CD14-positive monocyte (primary cell): ENCODE measurements at regions not wholly inside any gene's neighbourhood (a gene's known extent, or its start where the extent isn't known, plus 50 kb on each side); places are given as distances from the start of the nearest gene placed in this dataset.
"Not testable (repeated sequence)": the region's sequence is repeated elsewhere in the genome, so short reads cannot be mapped to it uniquely, and the experiment has no call there.

Experiments used
- DNase-seq, 3 donors: peaks; one replicate each; pipeline ENCODE4 v3.0.0-alpha.2; 2011 to 2022
- H2AFZ ChIP-seq: 2 replicates; pipeline ENCODE4 v1.6.0; 2012; ENCODE audit warnings: mild to moderate bottlenecking, low read depth, low read length, inconsistent platforms; ENCODE audit not compliant: insufficient read depth, poor library complexity, severe bottlenecking
- H3K27ac ChIP-seq, 2 donors: 1 replicate in 1 of 2; 2 replicates in 1 of 2; pipeline ENCODE4 v1.5.1; 2012 to 2013; ENCODE audit warnings: low read length in 2 of 2, control low read depth in 1 of 2, inconsistent platforms in 1 of 2, low read depth in 1 of 2, mild to moderate bottlenecking in 1 of 2
- H3K27me3 ChIP-seq, 2 donors: one replicate each; pipeline versions ENCODE4 v1.6.0 to v1.6.1; 2011 to 2013; ENCODE audit warnings: low read length in 2 of 2; ENCODE audit not compliant: control insufficient read depth in 2 of 2, insufficient read depth in 2 of 2
- H3K36me3 ChIP-seq, 2 donors: replicated peaks in 1 of 2; 1 replicate in 1 of 2; 2 replicates in 1 of 2; pipeline versions ENCODE4 v1.5.1 to v1.6.1; 2012 to 2013; ENCODE audit warnings: low read length in 2 of 2, control low read depth in 1 of 2, inconsistent platforms in 1 of 2, mild to moderate bottlenecking in 1 of 2; ENCODE audit not compliant: insufficient read depth in 2 of 2, control insufficient read depth in 1 of 2
- H3K4me1 ChIP-seq, 2 donors: 1 replicate in 1 of 2; 2 replicates in 1 of 2; pipeline versions ENCODE4 v1.5.1 to v1.6.1; 2012 to 2013; ENCODE audit warnings: low read length in 2 of 2, control low read depth in 1 of 2, inconsistent platforms in 1 of 2, mild to moderate bottlenecking in 1 of 2, moderate library complexity in 1 of 2; ENCODE audit not compliant: insufficient read depth in 2 of 2, control insufficient read depth in 1 of 2
- H3K4me2 ChIP-seq: replicated peaks from 2 replicates; pipeline ENCODE3; 2012; ENCODE audit warnings: low read length, moderate library complexity, mild to moderate bottlenecking; ENCODE audit not compliant: poor library complexity, severe bottlenecking; ENCODE audit errors: extremely low read depth
- H3K4me3 ChIP-seq, 3 experiments: fragments of 200-600 bp in 1 of 3; sonication (generic) in 1 of 3; replicated peaks in 1 of 3; 1 replicate in 2 of 3; 2 replicates in 1 of 3; pipeline ENCODE4 v1.5.1; 2011 to 2013; ENCODE audit warnings: low read length in 3 of 3, mild to moderate bottlenecking in 3 of 3, control low read depth in 2 of 3, low read depth in 2 of 3, inconsistent platforms in 1 of 3, moderate library complexity in 1 of 3
- H3K79me2 ChIP-seq: 2 replicates; pipeline ENCODE4 v1.6.0; 2012; ENCODE audit warnings: mild to moderate bottlenecking, control low read depth, inconsistent platforms, low read length, moderate library complexity; ENCODE audit not compliant: insufficient read depth
- H3K9ac ChIP-seq: 2 replicates; pipeline ENCODE4 v1.6.0; 2017; ENCODE audit warnings: low read length, mild to moderate bottlenecking; ENCODE audit not compliant: insufficient read depth, poor library complexity, severe bottlenecking
- H3K9me3 ChIP-seq, 2 donors: replicated peaks in 1 of 2; 1 replicate in 1 of 2; 2 replicates in 1 of 2; pipeline versions ENCODE4 v1.5.1 to v1.6.1; 2012 to 2013; ENCODE audit warnings: low read length in 2 of 2, control low read depth in 1 of 2; ENCODE audit not compliant: control insufficient read depth in 1 of 2, insufficient read depth in 1 of 2
- H4K20me1 ChIP-seq: 2 replicates; pipeline ENCODE4 v1.6.0; 2012; ENCODE audit warnings: mild to moderate bottlenecking, low read length, control low read depth, moderate library complexity; ENCODE audit not compliant: insufficient read depth
- H3K27ac Mint-ChIP-seq, 7 donors: one replicate each; pipeline ENCODE4 v1.8.0; 2020; ENCODE audit warnings: mild to moderate bottlenecking in 7 of 7, mixed read lengths in 7 of 7, moderate library complexity in 6 of 7, inconsistent platforms in 2 of 7
- H3K27me3 Mint-ChIP-seq, 3 donors: one replicate each; pipeline ENCODE4 v1.8.0; 2021 to 2022; ENCODE audit warnings: low read depth in 3 of 3, mild to moderate bottlenecking in 3 of 3, mixed read lengths in 3 of 3, moderate library complexity in 3 of 3, inconsistent platforms in 1 of 3
- H3K36me3 Mint-ChIP-seq, 2 donors: one replicate each; pipeline ENCODE4 v1.8.0; 2020; ENCODE audit warnings: mixed read lengths in 2 of 2, inconsistent platforms in 1 of 2, mild to moderate bottlenecking in 1 of 2
- H3K4me1 Mint-ChIP-seq: one replicate; pipeline ENCODE4 v1.8.0; 2020; ENCODE audit warnings: mild to moderate bottlenecking, mixed read lengths
- H3K4me3 Mint-ChIP-seq, 2 donors: one replicate each; pipeline ENCODE4 v1.8.0; 2020; ENCODE audit warnings: mild to moderate bottlenecking in 2 of 2, mixed read lengths in 2 of 2, moderate library complexity in 1 of 2
- H3K9me3 Mint-ChIP-seq, 7 donors: one replicate each; pipeline ENCODE4 v1.8.0; 2020 to 2022; ENCODE audit warnings: mixed read lengths in 7 of 7, mild to moderate bottlenecking in 6 of 7, moderate library complexity in 6 of 7, inconsistent platforms in 2 of 7
- WGBS: methylation state at CpG from one replicate; pipeline ENCODE4 v1.1.5; 2013; ENCODE audit warnings: missing lambda C conversion rate; ENCODE audit not compliant: insufficient coverage; 5-methylcytosine and 5-hydroxymethylcytosine counted together
- intact Hi-C, 2 donors: fragments of 100-400 bp; cut with micrococcal nuclease; formaldehyde crosslinking; loops; one replicate each; pipeline versions ENCODE4 v1.15.0 to v1.15.1; 2023
- TF ChIP-seq, protein P1 (sequence below): fragments of 200-600 bp; IDR thresholded peaks from one replicate; pipeline ENCODE4 v1.8.0; 2022; ENCODE audit warnings: antibody characterized with exemption, mild to moderate bottlenecking

DNA sequence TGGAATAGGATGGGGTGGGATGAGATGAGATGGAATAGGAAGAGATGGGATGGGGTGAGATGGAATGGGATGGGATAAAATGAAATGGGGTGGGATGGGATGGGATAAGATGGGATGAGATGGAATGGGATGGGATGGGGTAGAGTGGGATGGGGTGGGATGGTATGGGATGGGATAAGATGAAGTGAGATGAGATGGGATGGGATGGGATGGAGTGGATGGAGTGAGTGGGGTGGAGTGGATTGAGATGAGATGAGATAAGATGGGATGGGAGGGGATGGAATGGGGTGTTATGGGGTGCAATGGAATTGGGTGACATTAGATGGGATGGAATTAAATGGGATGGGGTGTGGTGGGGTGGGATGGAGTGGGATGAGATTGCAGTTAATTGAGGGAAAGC is 279.2 kb upstream of the CDH5 start:
- no peak overlapping the region for H3K4me3 Mint-ChIP-seq
- H3K4me1 ChIP-seq, result no peaks in the 10 kb centered on the region
- no peak overlapping the region for H3K4me3 ChIP-seq
- H3K27ac ChIP-seq, result no peak overlapping the region
- no peaks in the 10 kb centered on the region for H3K79me2 ChIP-seq
- H3K4me2 ChIP-seq, result no peak overlapping the region
- no peak overlapping the region for H3K27ac Mint-ChIP-seq
- TF ChIP-seq, protein P1, sequence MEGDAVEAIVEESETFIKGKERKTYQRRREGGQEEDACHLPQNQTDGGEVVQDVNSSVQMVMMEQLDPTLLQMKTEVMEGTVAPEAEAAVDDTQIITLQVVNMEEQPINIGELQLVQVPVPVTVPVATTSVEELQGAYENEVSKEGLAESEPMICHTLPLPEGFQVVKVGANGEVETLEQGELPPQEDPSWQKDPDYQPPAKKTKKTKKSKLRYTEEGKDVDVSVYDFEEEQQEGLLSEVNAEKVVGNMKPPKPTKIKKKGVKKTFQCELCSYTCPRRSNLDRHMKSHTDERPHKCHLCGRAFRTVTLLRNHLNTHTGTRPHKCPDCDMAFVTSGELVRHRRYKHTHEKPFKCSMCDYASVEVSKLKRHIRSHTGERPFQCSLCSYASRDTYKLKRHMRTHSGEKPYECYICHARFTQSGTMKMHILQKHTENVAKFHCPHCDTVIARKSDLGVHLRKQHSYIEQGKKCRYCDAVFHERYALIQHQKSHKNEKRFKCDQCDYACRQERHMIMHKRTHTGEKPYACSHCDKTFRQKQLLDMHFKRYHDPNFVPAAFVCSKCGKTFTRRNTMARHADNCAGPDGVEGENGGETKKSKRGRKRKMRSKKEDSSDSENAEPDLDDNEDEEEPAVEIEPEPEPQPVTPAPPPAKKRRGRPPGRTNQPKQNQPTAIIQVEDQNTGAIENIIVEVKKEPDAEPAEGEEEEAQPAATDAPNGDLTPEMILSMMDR, result no peak
- intact Hi-C loops, result no loop called here
- H3K9ac ChIP-seq, result no peak overlapping the region
- no peaks in the 10 kb centered on the region for H3K9me3 Mint-ChIP-seq
- H3K27me3 ChIP-seq, result no peaks in the 10 kb centered on the region
- H3K27me3 Mint-ChIP-seq, result peaks cover 2 to 8% (median 2%) of the 10 kb centered on the region in 3 donors
- H3K9me3 ChIP-seq, result no peaks in the 10 kb centered on the region
- H3K36me3 ChIP-seq, result no peaks in the 10 kb centered on the region
- H3K4me1 Mint-ChIP-seq, result peaks cover 5% of the 10 kb centered on the region
- H2AFZ ChIP-seq, result no peak overlapping the region
- no peaks in the 10 kb centered on the region for H3K36me3 Mint-ChIP-seq
- no peak for DNase-seq
- H4K20me1 ChIP-seq, result no peaks in the 10 kb centered on the region

DNA sequence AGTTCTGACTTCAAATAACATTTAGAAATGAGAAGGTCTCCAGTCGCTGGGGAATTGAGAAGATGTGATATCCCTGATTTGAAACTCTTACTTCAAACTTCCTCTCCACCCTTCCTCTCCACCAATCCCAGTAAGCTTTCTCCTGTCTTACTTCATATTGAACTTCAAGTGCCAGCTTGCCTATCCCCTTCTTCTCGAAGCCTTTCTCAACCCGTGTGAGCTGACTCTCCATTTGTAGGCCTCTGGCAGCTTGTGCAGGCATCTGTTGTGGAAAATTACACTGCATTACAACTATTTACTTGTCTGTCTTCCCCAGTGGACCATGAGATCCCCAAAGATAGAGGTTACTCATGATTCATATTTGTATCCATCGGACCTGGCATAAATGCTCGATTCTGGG is 280.8 kb upstream of the CDH5 start:
- 100% methylated on average over 4 of the region's 5 CpGs for WGBS
- Histone ChIP-seq H3K79me2 (no peaks in the 10 kb centered on the region), H3K36me3 (no peaks in the 10 kb centered on the region), H3K27ac (no peak overlapping the region), H3K4me1 (no peaks in the 10 kb centered on the region), H3K9ac (no peak overlapping the region), H3K9me3 (no peaks in the 10 kb centered on the region), H3K4me2 (no peak overlapping the region), H4K20me1 (no peaks in the 10 kb centered on the region), H3K27me3 (no peaks in the 10 kb centered on the region), H2AFZ (no peak overlapping the region), H3K4me3 (no peak overlapping the region)
- intact Hi-C loops, result no loop called here
- H3K4me3 Mint-ChIP-seq, result no peak overlapping the region
- peaks cover 0 to 2% (median 0%) of the 10 kb centered on the region in 7 donors for H3K9me3 Mint-ChIP-seq
- H3K36me3 Mint-ChIP-seq, result no peaks in the 10 kb centered on the region
- peaks cover 5% of the 10 kb centered on the region for H3K4me1 Mint-ChIP-seq
- TF ChIP-seq, protein P1, result no peak
- H3K27ac Mint-ChIP-seq, result no peak overlapping the region
- H3K27me3 Mint-ChIP-seq, result peaks cover 1 to 2% (median 2%) of the 10 kb centered on the region in 3 donors
- no peak for DNase-seq

DNA sequence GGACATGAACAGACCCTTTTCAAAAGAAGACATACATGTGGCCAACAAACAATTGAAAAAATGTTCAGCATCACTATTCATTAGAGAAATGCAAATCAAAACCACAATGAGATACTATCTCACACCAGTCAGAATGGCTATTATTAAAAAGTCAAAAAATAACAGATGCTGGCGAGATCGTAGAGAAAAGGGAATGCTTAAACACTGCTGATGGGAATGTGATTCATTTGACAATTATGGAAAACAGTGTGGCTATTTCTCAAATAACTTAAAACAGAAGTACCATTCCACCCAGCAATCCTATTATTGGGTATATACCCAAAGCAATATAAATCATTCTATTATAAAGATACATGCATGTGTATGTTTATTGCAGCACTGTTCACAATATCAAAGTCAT is 281.8 kb upstream of the CDH5 start:
- intact Hi-C loops, H2AFZ ChIP-seq, H3K36me3 Mint-ChIP-seq, H3K27me3 Mint-ChIP-seq, H3K4me3 Mint-ChIP-seq, H3K27ac ChIP-seq, H3K9ac ChIP-seq, H4K20me1 ChIP-seq, H3K4me3 ChIP-seq, H3K9me3 Mint-ChIP-seq, H3K27me3 ChIP-seq, H3K36me3 ChIP-seq, H3K27ac Mint-ChIP-seq, DNase-seq, H3K79me2 ChIP-seq, H3K4me1 ChIP-seq, H3K4me1 Mint-ChIP-seq, H3K4me2 ChIP-seq, H3K9me3 ChIP-seq: not testable (repeated sequence)
- WGBS, result no CpG with 5 or more reads among the region's 2 CpGs
